ENCODE measurements at regions not wholly inside any gene's neighbourhood (a gene's known extent, or its start where the extent isn't known, plus 50 kb on each side); places are given as distances from the start of the nearest gene placed in this dataset.

GRCh38 chr3:177300842-177301241, 103.6 kb upstream of the TBL1XR1 start:
- no peak for DNase-seq

GRCh38 chr3:177306252-177306651, 109.0 kb upstream of the TBL1XR1 start:
- DNase-seq = no peak

GRCh38 chr3:177307391-177307790, 110.1 kb upstream of the TBL1XR1 start:
- DNase-seq = no peak

DNA sequence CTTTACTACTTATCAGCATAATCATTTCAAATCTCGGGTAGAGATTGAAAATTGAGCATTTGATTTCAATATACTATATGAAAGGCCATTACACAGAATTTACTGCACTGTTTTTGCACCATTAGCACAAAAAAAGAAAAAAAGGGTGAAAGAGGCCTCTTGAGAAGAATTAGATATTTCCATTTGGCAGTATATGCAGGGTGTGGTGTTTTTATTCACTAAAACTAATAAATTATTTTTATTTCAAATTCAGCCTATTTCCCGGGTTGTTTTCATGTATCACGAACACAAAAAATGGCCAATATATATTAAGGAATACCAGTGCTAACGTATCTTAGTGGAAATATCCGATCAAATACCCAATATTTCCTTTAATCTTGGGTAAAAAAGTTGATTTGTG, 110.5 kb upstream of the TBL1XR1 start:
- DNase-seq = no peak

DNA sequence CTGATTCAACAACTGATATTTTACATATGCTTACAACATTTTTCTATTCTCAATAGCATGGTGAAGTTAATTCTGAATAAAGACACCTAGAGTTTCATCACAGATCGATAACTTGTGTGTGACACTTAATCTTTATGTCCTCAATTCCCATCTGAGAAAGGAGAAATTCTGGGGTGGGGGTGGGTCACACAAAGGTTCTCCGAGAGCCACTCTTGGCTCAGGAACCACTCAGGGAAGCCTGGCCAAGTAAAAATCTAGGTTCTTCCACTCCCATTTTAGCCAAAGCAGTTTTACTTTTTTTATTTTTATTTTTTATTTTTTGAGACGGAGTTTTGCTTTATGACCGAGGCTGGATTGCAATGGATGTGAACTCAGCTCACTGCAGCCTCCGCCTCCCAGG, 111.0 kb upstream of the TBL1XR1 start:
- DNase-seq = peak; percentile 52

DNA sequence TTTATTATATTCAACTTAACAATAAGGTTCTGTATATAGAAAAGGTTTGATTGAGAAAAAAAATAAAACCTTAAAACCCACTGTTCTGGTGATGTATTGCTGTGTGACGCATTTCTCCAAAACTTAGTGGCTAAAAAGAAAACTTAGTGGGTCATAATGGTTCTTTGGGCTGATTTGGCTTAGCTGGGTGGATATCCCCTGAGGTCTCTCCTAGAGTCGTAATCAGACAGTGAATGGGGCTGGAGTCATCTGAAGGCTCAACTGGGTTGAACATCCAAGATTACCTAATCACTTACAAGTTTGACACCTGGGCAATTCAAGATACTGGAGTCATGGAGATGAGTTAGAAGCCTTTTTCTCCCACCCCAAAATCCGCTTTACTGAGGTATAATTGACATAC, 111.6 kb upstream of the TBL1XR1 start:
- DNase-seq = no peak

DNA sequence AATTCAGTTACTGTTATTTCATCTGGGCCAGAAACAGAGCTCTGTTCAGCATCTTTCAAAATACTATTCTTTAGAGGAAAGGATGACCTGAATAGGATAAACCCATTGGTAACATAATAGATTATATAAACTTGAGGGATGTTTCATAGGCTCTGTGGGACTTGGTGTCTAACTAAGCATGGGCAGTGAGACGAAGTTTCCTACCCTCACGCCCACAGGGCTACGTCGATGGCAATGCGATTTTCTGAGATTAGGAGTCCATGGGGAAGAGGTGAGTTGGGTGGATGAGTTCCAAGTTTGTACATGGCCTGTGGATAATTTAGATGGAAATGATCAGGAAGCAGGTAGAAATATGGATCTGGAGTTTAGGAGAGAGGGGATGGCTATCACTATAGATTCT, 115.2 kb upstream of the TBL1XR1 start:
- no peak for DNase-seq

DNA sequence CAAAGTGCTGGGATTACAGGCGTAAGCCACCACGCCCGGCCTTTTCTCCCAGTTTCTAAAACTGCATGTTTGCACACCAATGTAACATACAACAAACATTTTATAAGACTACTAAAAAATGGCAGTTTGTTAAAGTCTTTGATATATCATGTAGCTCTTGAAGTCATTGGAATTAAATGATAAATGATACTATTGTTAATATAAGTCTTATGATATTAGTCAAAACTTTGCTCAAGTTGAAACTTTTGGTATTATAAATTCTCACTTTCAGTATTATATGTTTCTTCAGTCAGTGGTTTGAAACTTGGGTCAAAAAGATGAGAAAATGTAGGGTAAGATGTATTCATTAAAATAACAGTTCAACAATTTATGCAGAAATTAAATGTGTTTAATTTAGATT, 117.6 kb upstream of the TBL1XR1 start:
- no peak for DNase-seq

GRCh38 chr3:177317247-177317646, 120.0 kb upstream of the TBL1XR1 start:
- DNase-seq = no peak

DNA sequence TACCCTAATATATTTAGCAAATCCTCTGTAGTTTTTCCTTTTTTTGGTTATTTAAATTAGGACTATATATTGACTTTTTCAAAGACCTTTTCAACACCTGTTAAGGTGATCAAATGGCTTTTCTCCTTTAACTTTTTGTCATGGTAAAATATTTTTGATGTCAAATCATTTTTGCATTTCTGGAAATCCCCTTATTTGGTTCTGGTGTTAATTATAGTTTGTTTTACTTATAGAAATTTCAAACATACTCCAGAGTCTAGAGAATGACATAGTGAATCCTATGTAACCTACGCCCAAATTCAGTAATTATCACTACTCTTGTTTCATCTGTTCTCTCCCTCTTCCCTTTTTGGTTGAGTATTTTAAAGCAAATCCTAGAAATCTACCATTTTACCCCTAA, 121.3 kb upstream of the TBL1XR1 start:
- no peak for DNase-seq

GRCh38 chr3:177320765-177321247, 123.5 kb upstream of the TBL1XR1 start:
- no peak for DNase-seq

- no peak for DNase-seq
Measured at GRCh38 chr3:177321819-177322218, 124.5 kb upstream of the TBL1XR1 start.

- DNase-seq = no peak
Measured at GRCh38 chr3:177322881-177323280, 125.6 kb upstream of the TBL1XR1 start.

- no peak for DNase-seq
Measured at GRCh38 chr3:177329854-177330253, 132.6 kb upstream of the TBL1XR1 start.

DNA sequence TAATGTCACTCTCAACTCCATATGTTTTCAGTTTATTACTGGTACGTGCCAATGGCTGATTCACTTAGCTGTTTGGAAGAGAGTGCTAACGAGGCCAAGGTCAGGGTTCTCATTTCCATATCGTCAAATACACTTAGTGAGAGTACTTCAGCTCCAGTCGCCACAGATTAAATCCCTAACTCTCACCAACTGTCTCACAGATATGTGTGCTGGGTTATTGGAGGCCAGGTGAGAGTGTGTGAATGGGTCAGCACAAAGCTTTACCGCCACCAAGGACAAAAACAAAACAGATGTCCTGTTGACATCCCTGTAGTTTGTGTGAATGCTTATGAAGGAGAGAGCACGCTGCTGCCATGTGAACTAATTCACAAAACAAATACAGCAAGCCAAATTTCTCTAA, 133.5 kb upstream of the TBL1XR1 start:
- no peak for DNase-seq

GRCh38 chr3:177331203-177331835, 134.0 kb upstream of the TBL1XR1 start:
- DNase-seq = no peak

- no peak for DNase-seq
Measured at GRCh38 chr3:177332955-177333354, 135.7 kb upstream of the TBL1XR1 start.

DNA sequence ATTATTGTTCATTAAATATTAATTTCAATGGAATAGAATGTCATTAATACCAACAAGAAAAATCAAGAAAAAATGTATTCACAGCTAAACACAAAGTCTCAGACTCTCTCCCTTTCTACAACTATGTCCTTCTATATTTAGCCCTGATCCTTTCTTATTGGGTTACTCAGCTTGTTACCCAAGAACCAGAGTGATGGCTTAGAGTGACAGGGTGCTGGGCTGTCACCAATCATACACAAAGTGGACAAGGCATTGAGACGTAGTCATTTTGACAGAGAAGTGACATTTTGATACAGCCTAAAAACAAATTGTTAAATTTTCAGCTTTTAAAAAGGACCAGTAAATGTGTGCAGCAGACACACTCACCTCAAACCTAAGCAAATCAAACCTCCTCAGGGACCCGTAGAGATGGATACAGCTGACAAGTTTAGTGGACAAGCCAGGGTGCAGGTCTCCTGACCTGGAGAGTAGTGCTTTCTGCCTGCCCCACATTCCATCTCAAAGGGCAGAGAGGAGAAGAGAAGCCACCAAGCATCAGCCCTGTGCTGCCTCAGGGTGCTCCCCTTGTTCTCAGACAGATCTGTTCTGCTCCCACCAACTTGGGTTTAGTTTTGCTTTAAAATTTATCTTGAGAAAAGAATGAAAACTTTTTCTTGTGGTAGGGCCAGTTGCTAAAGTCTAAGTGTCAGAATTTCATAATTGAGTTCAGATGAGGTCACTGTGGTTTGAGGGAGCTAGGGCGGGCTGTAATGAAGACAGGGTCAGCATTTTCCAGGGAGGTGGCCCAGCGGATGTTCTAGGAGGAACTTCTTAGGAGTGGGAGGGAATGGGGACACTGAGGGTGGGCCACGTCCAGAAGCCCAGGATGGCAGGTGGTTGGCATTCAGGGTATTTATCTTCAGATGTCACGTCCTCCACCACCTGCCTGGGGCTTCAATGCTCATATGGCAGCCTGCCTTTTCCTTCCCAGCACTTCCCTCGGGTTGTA, 136.5 kb upstream of the TBL1XR1 start:
- no peak for DNase-seq

DNA sequence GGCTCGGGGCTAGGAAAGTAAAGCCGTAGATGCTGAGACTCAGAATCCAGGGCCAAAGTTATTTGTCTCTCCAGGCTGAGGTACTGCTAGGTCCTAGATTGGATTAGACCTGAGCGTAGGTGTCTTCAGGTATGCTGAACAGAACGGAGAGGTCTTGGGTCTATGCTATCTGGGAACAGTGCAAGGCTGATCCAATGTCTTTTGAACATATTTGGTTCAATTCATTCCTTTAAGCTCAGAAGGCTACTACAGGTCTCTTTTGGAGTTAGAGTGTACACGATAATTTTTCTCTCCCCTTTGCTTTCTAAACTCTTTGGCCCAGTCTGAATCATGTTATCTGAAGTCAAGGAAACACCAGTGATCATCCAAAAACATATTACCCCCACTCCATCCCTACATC, 137.5 kb upstream of the TBL1XR1 start:
- no peak for DNase-seq

DNA sequence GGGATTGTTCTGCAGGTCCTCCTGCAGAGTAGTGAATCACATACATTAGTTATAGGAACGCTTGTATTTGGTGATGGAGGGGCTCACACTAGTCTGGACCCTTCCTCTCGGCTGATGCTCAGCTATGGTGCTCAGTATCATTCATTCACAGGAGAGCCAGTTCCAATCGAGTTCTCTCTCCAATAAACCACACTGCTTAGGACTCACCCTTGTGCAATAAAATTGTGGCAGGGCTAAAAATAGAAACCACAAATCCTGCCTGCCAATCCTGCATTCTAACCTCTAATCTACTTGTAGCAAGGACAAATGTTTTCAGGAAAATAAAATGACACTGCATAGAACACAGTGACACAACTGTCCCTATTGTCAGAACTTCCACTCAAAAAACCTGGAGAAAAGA, 138.4 kb upstream of the TBL1XR1 start:
- DNase-seq = no peak

GRCh38 chr3:177336873-177337450, 139.7 kb upstream of the TBL1XR1 start:
- no peak for DNase-seq

DNA sequence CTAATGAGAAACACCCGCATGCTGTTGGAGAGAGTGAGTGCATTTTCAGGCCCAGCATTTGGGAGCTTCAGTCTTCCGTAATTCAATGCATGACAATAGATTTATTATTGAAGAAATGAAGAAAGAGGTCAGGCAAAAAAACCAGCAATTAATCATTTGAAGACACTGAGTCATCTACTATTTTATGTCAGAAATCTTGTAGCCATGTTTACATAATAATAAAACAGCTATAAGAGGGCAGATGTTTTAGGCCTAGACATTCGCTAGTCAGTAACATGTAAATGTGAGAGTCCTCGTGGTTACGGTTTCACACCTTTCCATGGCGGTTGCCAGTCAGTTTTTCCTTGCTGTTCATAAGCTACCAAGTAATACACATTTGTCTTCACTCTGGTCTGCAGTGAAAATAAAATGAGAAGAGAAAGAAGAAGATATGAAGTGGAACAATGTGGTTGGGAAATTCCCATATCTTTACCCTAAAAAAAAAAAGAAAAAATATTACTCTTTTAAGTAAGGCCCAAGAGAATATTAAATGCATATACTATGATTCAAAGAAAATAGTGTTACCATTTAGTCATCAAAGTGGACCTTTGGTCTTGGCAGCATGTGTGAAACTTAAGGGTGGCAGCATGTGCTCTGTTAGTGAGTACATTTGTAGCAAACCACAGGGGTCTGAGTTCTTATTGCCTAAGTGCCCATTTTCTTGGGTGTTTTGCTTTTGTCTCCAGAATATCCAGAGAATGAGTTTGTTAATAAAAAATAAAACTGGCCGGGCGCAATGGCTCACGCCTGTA, 140.5 kb upstream of the TBL1XR1 start:
- DNase-seq = no peak
